Sigmoid colon (tissue), 6 donors: ENCODE measurements at regions not wholly inside any gene's neighbourhood (a gene's known extent, or its start where the extent isn't known, plus 50 kb on each side); places are given as distances from the start of the nearest gene placed in this dataset.

ENCODE experiments used
- DNase-seq: peaks from one replicate; pipeline ENCODE4 v3.0.0-alpha.2; 2019
- H3K27ac ChIP-seq, 4 donors: fragments of 200-600 bp; sonication (generic); one replicate each; pipeline ENCODE4 v1.5.1; 2016 to 2019; ENCODE audit warnings: mild to moderate bottlenecking in 1 of 4
- H3K27me3 ChIP-seq, 3 donors: fragments of 200-600 bp; sonication (generic); one replicate each; pipeline ENCODE4 v1.5.1; 2019; ENCODE audit warnings: mild to moderate bottlenecking in 1 of 3
- H3K36me3 ChIP-seq, 4 donors: fragments of 200-600 bp; sonication (generic); one replicate each; pipeline ENCODE4 v1.5.1; 2016 to 2019
- H3K4me1 ChIP-seq, 4 donors: fragments of 200-600 bp; sonication (generic); one replicate each; pipeline ENCODE4 v1.5.1; 2017 to 2019
- H3K4me3 ChIP-seq, 4 donors: fragments of 200-600 bp; sonication (generic); one replicate each; pipeline ENCODE4 v1.5.1; 2017 to 2019; ENCODE audit warnings: mild to moderate bottlenecking in 2 of 4, moderate library complexity in 1 of 4
- H3K9me3 ChIP-seq, 4 donors: fragments of 200-600 bp in 3 of 4; sonication (generic) in 3 of 4; one replicate each; pipeline versions ENCODE4 v1.5.1 to v1.6.1; 2013 to 2019
- EP300 ChIP-seq, 4 donors: sonication (generic); formaldehyde crosslinking; IDR thresholded peaks; one replicate each; pipeline ENCODE4 v1.6.1; 2017; ENCODE audit warnings: antibody characterized with exemption in 4 of 4
- POLR2A ChIP-seq, 2 donors: fragments of 450-650 bp; IDR thresholded peaks; one replicate each; pipeline ENCODE4 v1.6.1; 2016; ENCODE audit warnings: antibody characterized with exemption in 2 of 2, mild to moderate bottlenecking in 2 of 2, moderate library complexity in 2 of 2
- POLR2AphosphoS5 ChIP-seq, 4 donors: sonication (generic); formaldehyde crosslinking; IDR thresholded peaks; one replicate each; pipeline ENCODE4 v1.6.1; 2017; ENCODE audit warnings: antibody characterized with exemption in 4 of 4
- WGBS, 2 donors: extraction: QIAGEN DNeasy Blood & Tissue Kit; methylation state at CpG; one replicate each; pipeline ENCODE4 v1.1.7; 2013; 5-methylcytosine and 5-hydroxymethylcytosine counted together
- intact Hi-C: fragments of 100-400 bp; cut with DNase I; formaldehyde crosslinking; loops from one replicate; pipeline ENCODE4 v1.15.1; 2023
- TF ChIP-seq, protein P1 (sequence below), 4 experiments: fragments of 450-650 bp in 3 of 4; fragments of 200-600 bp in 1 of 4; IDR thresholded peaks; one replicate each; pipeline ENCODE4 v1.5.1; 2016 to 2019; ENCODE audit warnings: antibody characterized with exemption in 4 of 4, mild to moderate bottlenecking in 3 of 4, moderate library complexity in 2 of 4
- donor health status: healthy with polysubstance abuse.
- donor health status: healthy.

DNA sequence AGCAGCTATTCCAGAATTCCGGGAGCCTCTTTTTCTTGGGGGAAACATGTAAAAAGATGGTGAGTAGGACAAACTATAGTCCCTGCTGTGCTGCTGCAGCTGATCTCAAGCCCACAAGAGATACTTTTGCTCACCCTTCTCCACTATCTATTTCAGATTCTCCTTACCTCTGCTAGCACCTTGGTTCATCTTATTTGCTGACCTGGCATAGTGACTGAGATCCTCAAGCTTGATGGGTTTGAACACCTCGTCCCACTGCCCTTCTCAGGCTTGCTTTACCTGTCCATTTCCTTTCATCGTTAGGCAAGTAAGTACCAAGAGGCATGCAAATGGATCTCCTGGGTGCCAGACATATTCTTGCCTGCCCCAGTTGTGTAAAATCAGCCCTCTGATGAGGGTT lies 338.4 kb upstream of the SMARCA2 start:
- Histone ChIP-seq H3K27ac (no peak overlapping the region), H3K36me3 (no peaks in the 10 kb centered on the region), H3K4me3 (no peak overlapping the region), H3K9me3 (no peaks in the 10 kb centered on the region), H3K4me1 (no peaks in the 10 kb centered on the region), H3K27me3 (no peaks in the 10 kb centered on the region)
- intact Hi-C loops: no loop called here
- no peak for TF ChIP-seq POLR2AphosphoS5 (IDR thresholded peaks at IDR 0.05)
- TF ChIP-seq, protein P1, sequence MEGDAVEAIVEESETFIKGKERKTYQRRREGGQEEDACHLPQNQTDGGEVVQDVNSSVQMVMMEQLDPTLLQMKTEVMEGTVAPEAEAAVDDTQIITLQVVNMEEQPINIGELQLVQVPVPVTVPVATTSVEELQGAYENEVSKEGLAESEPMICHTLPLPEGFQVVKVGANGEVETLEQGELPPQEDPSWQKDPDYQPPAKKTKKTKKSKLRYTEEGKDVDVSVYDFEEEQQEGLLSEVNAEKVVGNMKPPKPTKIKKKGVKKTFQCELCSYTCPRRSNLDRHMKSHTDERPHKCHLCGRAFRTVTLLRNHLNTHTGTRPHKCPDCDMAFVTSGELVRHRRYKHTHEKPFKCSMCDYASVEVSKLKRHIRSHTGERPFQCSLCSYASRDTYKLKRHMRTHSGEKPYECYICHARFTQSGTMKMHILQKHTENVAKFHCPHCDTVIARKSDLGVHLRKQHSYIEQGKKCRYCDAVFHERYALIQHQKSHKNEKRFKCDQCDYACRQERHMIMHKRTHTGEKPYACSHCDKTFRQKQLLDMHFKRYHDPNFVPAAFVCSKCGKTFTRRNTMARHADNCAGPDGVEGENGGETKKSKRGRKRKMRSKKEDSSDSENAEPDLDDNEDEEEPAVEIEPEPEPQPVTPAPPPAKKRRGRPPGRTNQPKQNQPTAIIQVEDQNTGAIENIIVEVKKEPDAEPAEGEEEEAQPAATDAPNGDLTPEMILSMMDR (IDR thresholded peaks at IDR 0.05): no peak
- no peak for TF ChIP-seq POLR2A (IDR thresholded peaks at IDR 0.05)
- no peak for TF ChIP-seq EP300 (IDR thresholded peaks at IDR 0.05)
- DNase-seq: no peak
- 71 to 88% methylated on average over 3 of the region's 3 CpGs for WGBS, 2 donors

DNA sequence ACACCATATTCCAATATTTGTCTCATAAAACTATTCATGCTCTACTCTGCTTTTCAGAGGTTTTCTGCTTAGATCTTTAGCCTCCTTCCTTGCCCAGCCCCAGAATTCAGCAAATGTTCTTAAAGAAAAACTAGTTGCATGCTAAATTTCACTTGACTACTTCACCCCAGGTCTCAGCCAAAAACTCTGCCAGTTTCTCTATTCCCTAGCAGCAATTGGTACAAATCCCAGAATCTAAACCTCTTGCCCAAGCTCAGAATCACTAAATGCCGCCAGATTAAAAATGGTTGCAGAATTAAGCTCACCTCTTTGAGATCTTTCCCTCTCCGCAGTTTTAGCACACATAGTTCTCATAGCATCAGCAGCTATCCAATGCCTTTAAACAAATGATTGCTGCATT lies 331.2 kb upstream of the SMARCA2 start:
- no peaks in the 10 kb centered on the region for H3K9me3 ChIP-seq
- no peak overlapping the region for H3K4me3 ChIP-seq
- no peaks in the 10 kb centered on the region for H3K27me3 ChIP-seq
- no peaks in the 10 kb centered on the region for H3K36me3 ChIP-seq
- TF ChIP-seq EP300 (IDR thresholded peaks at IDR 0.05) (no peak), POLR2A (IDR thresholded peaks at IDR 0.05) (no peak), POLR2AphosphoS5 (IDR thresholded peaks at IDR 0.05) (no peak)
- TF ChIP-seq, protein P1 (IDR thresholded peaks at IDR 0.05): no peak
- no peak overlapping the region for H3K27ac ChIP-seq
- intact Hi-C loops: no loop called here
- no peaks in the 10 kb centered on the region for H3K4me1 ChIP-seq
- WGBS, 2 donors: 91 to 92% methylated on average over 2 of the region's 2 CpGs
- no peak for DNase-seq

DNA sequence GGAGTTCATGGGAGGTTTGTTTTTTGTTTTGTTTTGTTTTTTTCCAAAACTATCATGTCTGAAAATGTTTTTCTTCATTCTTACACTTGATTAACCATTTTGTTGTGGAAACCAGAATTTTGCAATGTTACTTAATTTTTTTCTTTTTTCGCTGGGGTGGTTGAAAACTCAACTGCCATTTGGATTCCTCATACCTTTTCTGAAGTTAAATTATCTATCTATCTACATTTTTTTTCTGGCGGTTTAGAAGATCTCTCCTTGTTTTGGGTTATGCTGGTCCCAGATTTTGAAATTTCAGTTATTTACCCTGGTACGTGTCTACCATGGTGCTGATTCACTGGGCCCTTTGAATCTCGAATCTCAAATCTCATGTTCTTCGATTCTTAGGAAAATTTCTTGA lies 316.2 kb upstream of the SMARCA2 start:
- Histone ChIP-seq H3K4me3 (no peak overlapping the region), H3K9me3 (no peaks in the 10 kb centered on the region), H3K4me1 (no peaks in the 10 kb centered on the region), H3K27me3 (no peaks in the 10 kb centered on the region), H3K36me3 (no peaks in the 10 kb centered on the region), H3K27ac (no peak overlapping the region)
- no peak for DNase-seq
- TF ChIP-seq POLR2AphosphoS5 (IDR thresholded peaks at IDR 0.05): no peak
- no peak for TF ChIP-seq POLR2A (IDR thresholded peaks at IDR 0.05)
- TF ChIP-seq EP300 (IDR thresholded peaks at IDR 0.05): no peak
- TF ChIP-seq, protein P1 (IDR thresholded peaks at IDR 0.05): no peak
- intact Hi-C loops: no loop called here
- 90 to 93% methylated on average over 5 of the region's 5 CpGs for WGBS, 2 donors

DNA sequence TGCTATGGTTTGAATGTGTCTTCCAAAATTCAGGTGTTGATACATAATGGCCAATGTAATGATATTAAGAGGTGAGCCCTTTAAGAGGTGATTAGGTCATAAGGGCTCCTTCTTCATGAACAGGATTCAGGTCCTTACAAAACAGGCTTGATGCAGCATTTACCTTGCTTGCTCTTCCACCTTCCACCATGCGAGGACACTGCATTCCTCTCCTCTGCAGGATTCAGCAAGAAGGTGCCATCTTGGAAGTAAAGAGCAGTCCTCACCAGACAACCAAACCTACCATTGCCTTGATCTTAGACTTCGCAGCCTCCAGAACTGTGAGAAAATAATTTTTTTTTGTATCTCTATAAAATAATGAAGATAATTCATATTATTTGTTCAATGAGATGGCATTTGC lies 314.0 kb upstream of the SMARCA2 start:
- TF ChIP-seq EP300 (IDR thresholded peaks at IDR 0.05): no peak
- no peak for TF ChIP-seq POLR2A (IDR thresholded peaks at IDR 0.05)
- TF ChIP-seq POLR2AphosphoS5 (IDR thresholded peaks at IDR 0.05): no peak
- TF ChIP-seq, protein P1 (IDR thresholded peaks at IDR 0.05): no peak
- Histone ChIP-seq H3K36me3 (no peaks in the 10 kb centered on the region), H3K27me3 (no peaks in the 10 kb centered on the region), H3K4me3 (no peak overlapping the region), H3K4me1 (no peaks in the 10 kb centered on the region), H3K27ac (no peak overlapping the region), H3K9me3 (no peaks in the 10 kb centered on the region)
- no peak for DNase-seq
- intact Hi-C loops: no loop called here
- WGBS, 2 donors: 92 to 93% methylated on average over 2 of the region's 2 CpGs

DNA sequence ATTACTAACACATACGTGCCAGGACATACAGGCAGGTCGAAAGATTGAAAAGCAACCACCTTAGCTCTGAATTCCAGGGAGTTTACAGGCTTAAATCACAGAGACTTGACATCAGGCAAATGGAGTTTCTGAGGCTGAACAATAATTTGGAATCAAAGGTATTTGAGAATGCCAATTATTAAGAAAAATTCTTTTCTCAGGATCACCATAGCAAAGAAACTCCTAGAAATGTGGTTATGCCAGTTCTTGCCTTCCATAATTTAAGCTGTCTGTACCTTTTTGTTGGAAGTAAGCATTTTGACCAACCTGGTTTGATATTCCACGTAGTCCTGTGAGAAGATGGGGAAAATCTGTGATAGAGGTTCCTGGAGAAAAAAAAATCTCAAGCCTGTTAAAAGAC lies 312.4 kb upstream of the SMARCA2 start:
- Histone ChIP-seq H3K36me3 (no peaks in the 10 kb centered on the region), H3K9me3 (no peaks in the 10 kb centered on the region), H3K27me3 (no peaks in the 10 kb centered on the region), H3K27ac (no peak overlapping the region), H3K4me1 (no peaks in the 10 kb centered on the region), H3K4me3 (no peak overlapping the region)
- 59 to 75% methylated on average over 3 of the region's 3 CpGs for WGBS, 2 donors
- TF ChIP-seq EP300 (IDR thresholded peaks at IDR 0.05) (no peak), POLR2A (IDR thresholded peaks at IDR 0.05) (no peak), POLR2AphosphoS5 (IDR thresholded peaks at IDR 0.05) (no peak)
- TF ChIP-seq, protein P1 (IDR thresholded peaks at IDR 0.05): no peak
- intact Hi-C loops: no loop called here
- no peak for DNase-seq
